Stimulated activated naive CD4-positive, alpha-beta T cell (primary cell): ENCODE measurements at regions not wholly inside any gene's neighbourhood (a gene's known extent, or its start where the extent isn't known, plus 50 kb on each side); places are given as distances from the start of the nearest gene placed in this dataset.
"Not testable (repeated sequence)": the region's sequence is repeated elsewhere in the genome, so short reads cannot be mapped to it uniquely, and the experiment has no call there.

ENCODE experiments used
- DNase-seq, 6 experiments: peaks; one replicate each; lab custom pipeline; 2025; lab: John Stamatoyannopoulos, UW

- DNase-seq = not testable (repeated sequence)
Observed at GRCh38 chr7:67916111-67916510, 919.5 kb downstream of the TYW1 start.

- DNase-seq = no peak
Observed at GRCh38 chr7:67916571-67917436, 920.2 kb downstream of the TYW1 start.

DNA sequence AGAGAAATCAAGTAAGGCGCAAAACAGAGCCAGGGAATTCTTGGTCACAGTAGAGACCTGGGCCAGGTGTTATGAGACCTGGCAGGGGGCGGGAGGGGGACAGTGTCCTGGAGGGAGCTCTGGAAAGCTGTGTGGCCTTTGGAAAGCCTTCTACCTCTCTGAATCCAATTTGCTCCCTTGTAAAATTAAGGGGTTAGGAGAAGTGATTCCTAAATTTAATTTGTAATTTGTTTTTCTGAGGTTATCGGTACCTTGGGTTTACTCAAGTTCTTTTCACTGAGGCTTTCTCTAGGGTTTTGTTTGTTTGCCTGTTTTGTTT, 920.8 kb downstream of the TYW1 start:
- no peak for DNase-seq

- DNase-seq = peak in 2 of 6 experiments; percentile 1 to 9
Observed at GRCh38 chr7:67918158-67918557, 921.5 kb downstream of the TYW1 start.

- DNase-seq = no peak
Observed at GRCh38 chr7:67923286-67923685, 926.7 kb downstream of the TYW1 start.

- no peak for DNase-seq
Observed at GRCh38 chr7:67928141-67928540, 931.5 kb downstream of the TYW1 start.

GRCh38 chr7:67936447-67936846, 939.8 kb downstream of the TYW1 start:
- DNase-seq = not testable (repeated sequence)

- DNase-seq = no peak
Observed at GRCh38 chr7:67940400-67940799, 943.8 kb downstream of the TYW1 start.

- DNase-seq = no peak
Observed at GRCh38 chr7:67947191-67947590, 950.6 kb downstream of the TYW1 start.

DNA sequence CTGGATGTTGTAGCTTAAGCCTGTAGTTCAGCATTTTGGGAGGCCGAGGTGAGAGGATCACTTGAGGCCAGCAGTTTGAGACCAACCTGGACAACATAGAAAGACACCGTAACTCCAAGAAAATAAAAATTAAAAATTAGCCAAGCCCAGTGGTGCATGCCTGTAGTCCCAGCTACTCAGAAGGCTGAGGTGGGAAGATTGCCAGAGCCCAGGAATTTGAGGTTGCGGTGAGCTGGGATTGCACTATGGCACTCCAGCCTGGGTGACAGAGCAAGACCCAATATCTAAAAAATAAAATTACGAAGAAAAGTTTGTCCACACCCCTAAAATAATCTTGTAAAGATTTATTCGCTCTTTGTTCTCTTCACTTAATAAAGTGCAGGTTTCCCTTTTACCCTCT, 951.0 kb downstream of the TYW1 start:
- no peak for DNase-seq

- no peak for DNase-seq
Observed at GRCh38 chr7:67950321-67951083, 953.9 kb downstream of the TYW1 start.

GRCh38 chr7:67955061-67955460, 958.4 kb downstream of the TYW1 start:
- DNase-seq = no peak

GRCh38 chr7:67962863-67963262, 966.2 kb downstream of the TYW1 start:
- DNase-seq = no peak

GRCh38 chr7:67976490-67976889, 979.9 kb downstream of the TYW1 start:
- no peak for DNase-seq

- no peak for DNase-seq
Observed at GRCh38 chr7:67983486-67983885, 986.9 kb downstream of the TYW1 start.

DNA sequence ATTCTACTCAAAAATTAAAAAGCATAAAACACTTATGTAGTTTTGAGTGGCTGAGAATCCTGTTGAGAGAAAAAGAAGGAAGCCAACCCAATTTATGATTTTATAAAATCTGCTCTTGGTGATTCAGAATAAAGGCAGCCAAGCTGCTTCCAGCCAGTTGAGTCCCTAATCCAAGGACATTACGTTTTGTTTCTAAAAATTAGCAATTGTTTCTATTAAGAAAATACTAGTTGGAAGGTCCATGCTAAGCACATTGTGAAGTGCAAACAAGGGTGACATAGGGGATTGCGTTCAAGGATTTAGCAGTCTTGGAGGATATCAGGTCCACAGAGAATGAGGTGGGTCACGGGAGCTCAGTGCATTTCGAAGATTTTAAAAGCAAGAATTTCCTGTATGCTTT, 987.7 kb downstream of the TYW1 start:
- no peak for DNase-seq

GRCh38 chr7:67989142-67989541, 992.5 kb downstream of the TYW1 start:
- DNase-seq = no peak

DNA sequence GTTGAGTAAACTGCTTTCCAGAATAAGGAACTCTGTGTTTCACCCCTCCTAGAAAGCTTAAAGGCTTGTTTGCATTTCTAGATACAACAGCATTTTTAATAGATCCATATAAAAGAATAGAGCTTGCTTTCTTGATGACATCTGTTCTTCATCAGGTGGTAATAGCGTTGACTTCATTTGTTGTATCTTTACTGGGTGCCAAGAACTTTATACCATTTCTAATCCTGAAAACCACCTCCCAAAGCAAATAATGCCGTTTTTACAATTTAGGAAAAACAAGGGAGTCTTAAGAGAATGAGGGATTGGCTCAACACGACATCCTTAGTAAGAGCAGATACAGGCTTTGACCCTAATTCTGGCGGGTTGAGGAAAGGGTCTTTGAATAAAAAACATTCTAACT, 993.4 kb downstream of the TYW1 start:
- no peak for DNase-seq

GRCh38 chr7:67990716-67991115, 994.1 kb downstream of the TYW1 start:
- DNase-seq = no peak

DNA sequence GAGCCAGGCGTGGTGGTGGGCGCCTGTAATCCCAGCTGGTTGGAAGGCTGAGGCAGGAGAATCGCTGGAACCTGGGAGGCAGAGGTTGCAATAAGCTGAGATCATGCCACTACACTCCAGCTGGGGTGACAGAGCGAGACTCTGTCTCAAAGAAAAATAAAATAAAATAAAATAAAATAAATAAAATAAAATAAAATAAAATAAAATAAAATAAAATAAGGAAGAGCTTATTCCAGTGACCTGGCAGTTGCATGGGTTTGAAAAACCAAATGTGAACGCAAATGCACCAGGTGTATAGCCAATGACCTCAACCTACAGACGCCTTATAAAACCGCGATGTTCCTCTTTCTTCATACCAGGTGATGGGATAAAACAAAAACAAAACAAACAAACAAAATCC, 995.7 kb downstream of the TYW1 start:
- DNase-seq = no peak

GRCh38 chr7:68005992-68006391, 1009.4 kb downstream of the TYW1 start:
- DNase-seq = no peak

DNA sequence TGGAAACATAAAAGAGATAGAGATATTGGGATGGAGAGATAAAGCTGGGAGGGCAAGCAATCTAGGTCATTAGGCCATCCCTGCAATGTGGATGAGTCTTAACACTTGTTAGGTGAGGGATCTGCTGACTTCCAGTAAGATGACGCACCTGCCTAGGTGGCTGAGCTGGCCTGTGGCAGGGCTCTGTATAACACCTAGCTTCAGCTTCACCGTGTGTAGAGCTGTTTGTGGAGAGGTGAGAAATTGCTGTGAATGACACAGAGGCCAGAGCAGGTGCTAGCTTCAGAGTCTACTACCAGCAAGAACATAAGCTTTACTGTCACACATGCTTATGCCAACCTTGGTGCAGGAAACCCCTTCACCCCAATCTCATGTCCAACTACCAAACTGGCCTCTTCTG, 1010.0 kb downstream of the TYW1 start:
- DNase-seq = no peak

GRCh38 chr7:68009716-68010115, 1013.1 kb downstream of the TYW1 start:
- DNase-seq = no peak
